Mesenchymal stem cell (in vitro differentiated cells and primary cell): ENCODE measurements at regions not wholly inside any gene's neighbourhood (a gene's known extent, or its start where the extent isn't known, plus 50 kb on each side); places are given as distances from the start of the nearest gene placed in this dataset.
"Not testable (repeated sequence)": the region's sequence is repeated elsewhere in the genome, so short reads cannot be mapped to it uniquely, and the experiment has no call there.

Source experiments
- DNase-seq: peaks from one replicate; pipeline ENCODE4 v3.0.0-alpha.2; 2013
- H2AFZ ChIP-seq: one replicate; pipeline ENCODE4 v1.6.1; 2013; ENCODE audit warnings: low read depth, mild to moderate bottlenecking, control low read depth, inconsistent platforms, low read length, moderate library complexity
- H2AK5ac ChIP-seq: 2 replicates; pipeline ENCODE4 v1.6.1; 2013; ENCODE audit warnings: low read length, moderate library complexity, mild to moderate bottlenecking, inconsistent platforms; ENCODE audit not compliant: severe bottlenecking
- H2BK120ac ChIP-seq: one replicate; pipeline ENCODE4 v1.6.1; 2013; ENCODE audit warnings: low read depth, mild to moderate bottlenecking, inconsistent platforms, low read length, moderate library complexity
- H2BK12ac ChIP-seq, 2 experiments: one replicate each; pipeline ENCODE4 v1.6.1; 2013; ENCODE audit warnings: inconsistent platforms in 2 of 2, low read length in 2 of 2, mild to moderate bottlenecking in 2 of 2, moderate library complexity in 2 of 2, control low read depth in 1 of 2
- H2BK15ac ChIP-seq: one replicate; pipeline ENCODE4 v1.6.1; 2013; ENCODE audit warnings: mild to moderate bottlenecking, low read depth, inconsistent platforms; ENCODE audit not compliant: poor library complexity, severe bottlenecking
- H2BK5ac ChIP-seq: 2 replicates; pipeline ENCODE4 v1.6.1; 2013; ENCODE audit warnings: low read depth, mild to moderate bottlenecking, low read length, control low read depth, inconsistent platforms; ENCODE audit not compliant: poor library complexity, severe bottlenecking
- H3K14ac ChIP-seq, 2 experiments: one replicate each; pipeline ENCODE4 v1.6.1; 2013; ENCODE audit warnings: inconsistent platforms in 2 of 2, low read length in 2 of 2, control low read depth in 1 of 2, mild to moderate bottlenecking in 1 of 2, moderate library complexity in 1 of 2
- H3K18ac ChIP-seq, 2 experiments: one replicate each; pipeline ENCODE4 v1.6.1; 2013; ENCODE audit warnings: inconsistent platforms in 2 of 2, low read length in 2 of 2, control low read depth in 1 of 2, low read depth in 1 of 2, mild to moderate bottlenecking in 1 of 2
- H3K23ac ChIP-seq, 2 experiments: one replicate each; pipeline ENCODE4 v1.6.1; 2013; ENCODE audit warnings: inconsistent platforms in 2 of 2, low read length in 2 of 2, mild to moderate bottlenecking in 2 of 2, moderate library complexity in 2 of 2, control low read depth in 1 of 2
- H3K27ac ChIP-seq: 2 replicates; pipeline ENCODE4 v1.5.1; 2013; ENCODE audit warnings: mild to moderate bottlenecking, moderate library complexity, low read length, control low read depth, inconsistent platforms; ENCODE audit not compliant: poor library complexity, severe bottlenecking
- H3K27me3 ChIP-seq, 2 experiments: 2 replicates each; pipeline versions ENCODE4 v1.6.1 to v1.7.0; 2013; ENCODE audit warnings: low read length in 2 of 2, mild to moderate bottlenecking in 2 of 2, moderate library complexity in 2 of 2, control low read depth in 1 of 2, inconsistent platforms in 1 of 2; ENCODE audit not compliant: control insufficient read depth in 1 of 2, insufficient read depth in 1 of 2
- H3K36me3 ChIP-seq, 2 experiments: 2 replicates each; pipeline versions ENCODE4 v1.6.1 to v1.7.0; 2013; ENCODE audit warnings: low read length in 2 of 2, control low read depth in 1 of 2, inconsistent platforms in 1 of 2, low read depth in 1 of 2, mild to moderate bottlenecking in 1 of 2; ENCODE audit not compliant: insufficient read depth in 2 of 2, control insufficient read depth in 1 of 2
- H3K4ac ChIP-seq, 2 experiments: one replicate each; pipeline ENCODE4 v1.6.1; 2013; ENCODE audit warnings: inconsistent platforms in 2 of 2, low read length in 2 of 2, mild to moderate bottlenecking in 2 of 2, moderate library complexity in 2 of 2, control low read depth in 1 of 2, low read depth in 1 of 2
- H3K4me1 ChIP-seq: 2 replicates; pipeline ENCODE4 v1.6.1; 2013; ENCODE audit warnings: low read depth, low read length, control low read depth; ENCODE audit not compliant: control insufficient read depth, insufficient read depth
- H3K4me2 ChIP-seq: 2 replicates; pipeline ENCODE4 v1.6.1; 2013; ENCODE audit warnings: low read length, mild to moderate bottlenecking, inconsistent platforms; ENCODE audit not compliant: poor library complexity, severe bottlenecking
- H3K4me3 ChIP-seq, 2 experiments: 2 replicates each; pipeline versions ENCODE4 v1.5.1 to v1.7.0; 2013; ENCODE audit warnings: low read length in 2 of 2, mild to moderate bottlenecking in 2 of 2, control low read depth in 1 of 2, low read depth in 1 of 2; ENCODE audit not compliant: insufficient read depth in 1 of 2
- H3K79me1 ChIP-seq: replicated peaks from 2 replicates; pipeline ENCODE4 v1.6.1; 2013; ENCODE audit warnings: mild to moderate bottlenecking, control low read depth, low read length, inconsistent platforms; ENCODE audit not compliant: poor library complexity, severe bottlenecking
- H3K9ac ChIP-seq: 2 replicates; pipeline ENCODE4 v1.7.0; 2013; ENCODE audit warnings: mild to moderate bottlenecking, low read length, moderate library complexity
- H3K9me3 ChIP-seq: 2 replicates; pipeline ENCODE4 v1.7.0; 2013; ENCODE audit warnings: mild to moderate bottlenecking, low read length; ENCODE audit not compliant: control insufficient read depth
- H4K8ac ChIP-seq: one replicate; pipeline ENCODE4 v1.6.1; 2013; ENCODE audit warnings: inconsistent platforms, mild to moderate bottlenecking, low read length, moderate library complexity
- H4K91ac ChIP-seq: one replicate; pipeline ENCODE4 v1.6.1; 2013; ENCODE audit warnings: mild to moderate bottlenecking, low read length, inconsistent platforms
- WGBS: methylation state at CpG from one replicate; pipeline ENCODE4 v1.1.7; 2013; ENCODE audit warnings: mixed read lengths; 5-methylcytosine and 5-hydroxymethylcytosine counted together

DNA sequence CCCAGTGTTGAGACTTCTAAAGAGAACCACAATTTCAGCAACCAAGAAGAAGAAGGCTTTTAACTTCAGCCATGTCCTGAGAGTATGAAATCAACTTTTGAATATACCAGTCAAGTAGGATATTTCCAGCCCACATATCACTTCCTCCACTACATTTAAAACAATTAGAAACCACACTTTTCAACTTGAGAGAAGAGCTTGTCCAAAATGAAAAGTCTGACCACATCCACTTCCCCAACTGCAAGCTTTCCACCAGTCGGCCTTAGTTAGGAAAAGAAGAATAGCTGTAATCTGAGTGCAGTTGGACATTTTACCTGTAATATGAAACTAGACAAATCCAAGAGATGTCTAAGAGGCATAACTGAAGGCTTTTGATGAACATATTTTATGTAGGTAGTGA is 101.9 kb upstream of the SLC7A11 start:
- Histone ChIP-seq H3K9me3 (no peaks in the 10 kb centered on the region), H3K18ac (no peak overlapping the region), H3K4me2 (no peak overlapping the region), H2BK5ac (no peak overlapping the region), H3K4me1 (no peaks in the 10 kb centered on the region), H2AK5ac (no peak overlapping the region), H2BK120ac (no peak overlapping the region), H4K91ac (no peak overlapping the region), H3K27ac (no peak overlapping the region), H3K14ac (no peak overlapping the region), H4K8ac (no peak overlapping the region), H2BK15ac (no peak overlapping the region), H2AFZ (no peak overlapping the region), H3K36me3 (no peaks in the 10 kb centered on the region), H3K4ac (no peak overlapping the region), H3K9ac (no peak overlapping the region), H3K23ac (no peak overlapping the region), H3K79me1 (no peaks in the 10 kb centered on the region), H2BK12ac (no peak overlapping the region), H3K27me3 (no peaks in the 10 kb centered on the region), H3K4me3 (no peak overlapping the region)
- WGBS = 100% methylated on average over 1 of the region's 1 CpG
- DNase-seq = no peak

- no peaks in the 10 kb centered on the region for H3K9me3 ChIP-seq
- H3K18ac ChIP-seq = no peak overlapping the region
- WGBS = 100% methylated on average over 2 of the region's 3 CpGs
- no peak overlapping the region for H2BK12ac ChIP-seq
- H3K23ac ChIP-seq = no peak overlapping the region
- H3K4ac ChIP-seq = no peak overlapping the region
- no peak overlapping the region for H2AK5ac ChIP-seq
- H4K91ac ChIP-seq = no peak overlapping the region
- no peak overlapping the region for H2AFZ ChIP-seq
- no peak for DNase-seq
- no peak overlapping the region for H2BK120ac ChIP-seq
- H3K27me3 ChIP-seq = no peaks in the 10 kb centered on the region
- H3K4me3 ChIP-seq = no peak overlapping the region
- no peaks in the 10 kb centered on the region for H3K79me1 ChIP-seq
- H2BK5ac ChIP-seq = no peak overlapping the region
- no peak overlapping the region for H3K14ac ChIP-seq
- H2BK15ac ChIP-seq = no peak overlapping the region
- H3K36me3 ChIP-seq = no peaks in the 10 kb centered on the region
- H3K9ac ChIP-seq = no peak overlapping the region
- no peak overlapping the region for H3K4me2 ChIP-seq
- H4K8ac ChIP-seq = no peak overlapping the region
- H3K4me1 ChIP-seq = no peaks in the 10 kb centered on the region
- H3K27ac ChIP-seq = no peak overlapping the region
These were observed 99.7 kb upstream of the SLC7A11 start for GRCh38 chr4:138341739-138342415.

- DNase-seq = no peak
These were observed 96.7 kb upstream of the SLC7A11 start for GRCh38 chr4:138338840-138339239.

DNA sequence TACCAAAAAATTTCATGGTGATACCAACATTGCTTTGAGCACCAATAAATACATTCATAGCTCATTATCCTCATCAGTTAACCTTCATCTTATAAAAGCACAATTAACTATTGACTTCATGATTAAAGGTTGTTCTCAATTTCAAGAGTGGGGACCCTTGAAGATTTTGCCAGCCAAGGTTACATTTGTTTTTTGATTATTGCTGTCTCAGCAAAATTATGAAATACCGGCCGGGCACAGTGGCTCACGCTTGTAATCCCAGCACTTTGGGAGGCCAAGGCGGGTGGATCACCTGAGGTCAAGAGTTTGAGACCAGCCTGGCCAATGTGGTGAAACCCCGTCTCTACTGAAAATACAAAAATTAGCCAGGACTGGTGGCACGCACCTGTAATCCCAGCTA is 96.1 kb upstream of the SLC7A11 start:
- H3K23ac ChIP-seq, H3K9ac ChIP-seq, H3K9me3 ChIP-seq, H2BK5ac ChIP-seq, H3K18ac ChIP-seq, H3K36me3 ChIP-seq, H3K79me1 ChIP-seq, H3K27me3 ChIP-seq, H4K91ac ChIP-seq, H2BK12ac ChIP-seq, DNase-seq, H3K4me3 ChIP-seq, H3K27ac ChIP-seq, H3K14ac ChIP-seq, H3K4me1 ChIP-seq, H2BK120ac ChIP-seq, H4K8ac ChIP-seq, H2BK15ac ChIP-seq, H3K4ac ChIP-seq, H2AK5ac ChIP-seq, H3K4me2 ChIP-seq, H2AFZ ChIP-seq: not testable (repeated sequence)
- 98% methylated on average over 6 of the region's 6 CpGs for WGBS

More at GRCh38 chr4:138338840-138339239, 96.7 kb upstream of the SLC7A11 start:
- no peak overlapping the region for H3K23ac ChIP-seq
- H2BK12ac ChIP-seq = no peak overlapping the region
- H3K9ac ChIP-seq = no peak overlapping the region
- H4K8ac ChIP-seq = no peak overlapping the region
- no peak overlapping the region for H3K4ac ChIP-seq
- no peak overlapping the region for H2AK5ac ChIP-seq
- H3K18ac ChIP-seq = no peak overlapping the region
- H2BK15ac ChIP-seq = no peak overlapping the region
- H3K14ac ChIP-seq = no peak overlapping the region
- no peak overlapping the region for H2BK5ac ChIP-seq
- H3K9me3 ChIP-seq = no peaks in the 10 kb centered on the region
- H3K79me1 ChIP-seq = no peaks in the 10 kb centered on the region
- H2AFZ ChIP-seq = no peak overlapping the region
- no peak overlapping the region for H3K4me3 ChIP-seq
- WGBS = 84% methylated on average over 2 of the region's 2 CpGs
- H3K4me2 ChIP-seq = no peak overlapping the region
- H3K4me1 ChIP-seq = no peaks in the 10 kb centered on the region
- H4K91ac ChIP-seq = no peak overlapping the region
- H3K36me3 ChIP-seq = no peaks in the 10 kb centered on the region
- no peak overlapping the region for H3K27ac ChIP-seq
- H3K27me3 ChIP-seq = no peaks in the 10 kb centered on the region
- no peak overlapping the region for H2BK120ac ChIP-seq
